NCI-H1417 treated with DMSO at 0.1 percent for 48 hours (cell line): ENCODE measurements at regions not wholly inside any gene's neighbourhood (a gene's known extent, or its start where the extent isn't known, plus 50 kb on each side); places are given as distances from the start of the nearest gene placed in this dataset.

Experiments used
- DNase-seq: peaks from one replicate; lab custom pipeline; 2025; lab: John Stamatoyannopoulos, UW

GRCh38 chr2:220278022-220278421 lies 650.6 kb downstream of the SLC4A3 start:
- no peak for DNase-seq

- no peak for DNase-seq
Observed at GRCh38 chr2:220279372-220279771, 651.9 kb downstream of the SLC4A3 start.

GRCh38 chr2:220279840-220280239 lies 652.4 kb downstream of the SLC4A3 start:
- no peak for DNase-seq

- no peak for DNase-seq
Observed at GRCh38 chr2:220280736-220281135, 653.3 kb downstream of the SLC4A3 start.

- no peak for DNase-seq
Observed at GRCh38 chr2:220281771-220282170, 654.3 kb downstream of the SLC4A3 start.

- no peak for DNase-seq
Observed at GRCh38 chr2:220282236-220282635, 654.8 kb downstream of the SLC4A3 start.

GRCh38 chr2:220293966-220294365 lies 666.5 kb downstream of the SLC4A3 start:
- DNase-seq = no peak

GRCh38 chr2:220296174-220296573 lies 668.7 kb downstream of the SLC4A3 start:
- DNase-seq = no peak

GRCh38 chr2:220297093-220297492 lies 669.7 kb downstream of the SLC4A3 start:
- DNase-seq = no peak

- no peak for DNase-seq
Observed at GRCh38 chr2:220300806-220301205, 673.4 kb downstream of the SLC4A3 start.

GRCh38 chr2:220302756-220303155 lies 675.3 kb downstream of the SLC4A3 start:
- no peak for DNase-seq

GRCh38 chr2:220309215-220309614 lies 681.8 kb downstream of the SLC4A3 start:
- DNase-seq = no peak

GRCh38 chr2:220310451-220310861 lies 683.0 kb downstream of the SLC4A3 start:
- DNase-seq = no peak

GRCh38 chr2:220315098-220315823 lies 687.8 kb downstream of the SLC4A3 start:
- no peak for DNase-seq

- DNase-seq = no peak
Observed at GRCh38 chr2:220318037-220318436, 690.6 kb downstream of the SLC4A3 start.

GRCh38 chr2:220318508-220318907 lies 691.1 kb downstream of the SLC4A3 start:
- no peak for DNase-seq

GRCh38 chr2:220320326-220320725 lies 692.9 kb downstream of the SLC4A3 start:
- DNase-seq = no peak

- no peak for DNase-seq
Observed at GRCh38 chr2:220332886-220333285, 705.5 kb downstream of the SLC4A3 start.

- DNase-seq = no peak
Observed at GRCh38 chr2:220334210-220334609, 706.8 kb downstream of the SLC4A3 start.

GRCh38 chr2:220334871-220335590 lies 707.6 kb downstream of the SLC4A3 start:
- DNase-seq = no peak

GRCh38 chr2:220335591-220335915 lies 708.1 kb downstream of the SLC4A3 start:
- DNase-seq = no peak

GRCh38 chr2:220336771-220337170 lies 709.3 kb downstream of the SLC4A3 start:
- DNase-seq = no peak

- DNase-seq = no peak
Observed at GRCh38 chr2:220337611-220338440, 710.4 kb downstream of the SLC4A3 start.
